Jurkat, Clone E6-1 (cell line): ENCODE measurements at regions not wholly inside any gene's neighbourhood (a gene's known extent, or its start where the extent isn't known, plus 50 kb on each side); places are given as distances from the start of the nearest gene placed in this dataset.
"Not testable (repeated sequence)": the region's sequence is repeated elsewhere in the genome, so short reads cannot be mapped to it uniquely, and the experiment has no call there.

Experiments
- DNase-seq: peaks from one replicate; pipeline ENCODE4 v3.0.0-alpha.2; 2011; ENCODE audit warnings: low read depth, low spot score
- H3K4me3 ChIP-seq: 2 replicates; pipeline ENCODE4 v1.5.1; 2011; ENCODE audit warnings: mild to moderate bottlenecking, low read length, control low read depth, moderate library complexity

GRCh38 chr1:79488572-79489121 lies 482.1 kb upstream of the ADGRL4 start:
- not testable (repeated sequence) for DNase-seq, H3K4me3 ChIP-seq

GRCh38 chr1:79478728-79479373 lies 472.3 kb upstream of the ADGRL4 start:
- H3K4me3 ChIP-seq, result no peak overlapping the region
- DNase-seq, result no peak

- no peak for DNase-seq
- H3K4me3 ChIP-seq, result no peak overlapping the region
Observed at GRCh38 chr1:79478160-79478559, 471.6 kb upstream of the ADGRL4 start.

- DNase-seq, result no peak
- H3K4me3 ChIP-seq, result no peak overlapping the region
Observed at GRCh38 chr1:79472067-79472656, 465.6 kb upstream of the ADGRL4 start.

- H3K4me3 ChIP-seq, result no peak overlapping the region
Observed at GRCh38 chr1:79469139-79469538, 462.6 kb upstream of the ADGRL4 start.

GRCh38 chr1:79460773-79461436 lies 454.4 kb upstream of the ADGRL4 start:
- no peak overlapping the region for H3K4me3 ChIP-seq
- no peak for DNase-seq

More at GRCh38 chr1:79469139-79469538, 462.6 kb upstream of the ADGRL4 start:
- DNase-seq, result no peak

GRCh38 chr1:79457562-79458224 lies 451.2 kb upstream of the ADGRL4 start:
- no peak overlapping the region for H3K4me3 ChIP-seq
- no peak for DNase-seq

- no peak for DNase-seq
Observed at GRCh38 chr1:79448426-79448825, 441.9 kb upstream of the ADGRL4 start.

GRCh38 chr1:79441238-79441637 lies 434.7 kb upstream of the ADGRL4 start:
- no peak overlapping the region for H3K4me3 ChIP-seq
- no peak for DNase-seq

More at GRCh38 chr1:79448426-79448825, 441.9 kb upstream of the ADGRL4 start:
- H3K4me3 ChIP-seq, result no peak overlapping the region

GRCh38 chr1:79437540-79437939 lies 431.0 kb upstream of the ADGRL4 start:
- DNase-seq, result no peak
- no peak overlapping the region for H3K4me3 ChIP-seq

- no peak overlapping the region for H3K4me3 ChIP-seq
- no peak for DNase-seq
Observed at GRCh38 chr1:79431340-79431739, 424.8 kb upstream of the ADGRL4 start.

- DNase-seq, result no peak
- no peak overlapping the region for H3K4me3 ChIP-seq
Observed at GRCh38 chr1:79430437-79430836, 423.9 kb upstream of the ADGRL4 start.

GRCh38 chr1:79422726-79423125 lies 416.2 kb upstream of the ADGRL4 start:
- no peak for DNase-seq

GRCh38 chr1:79398501-79398900 lies 392.0 kb upstream of the ADGRL4 start:
- DNase-seq, result no peak
- H3K4me3 ChIP-seq, result no peak overlapping the region

More at GRCh38 chr1:79422726-79423125, 416.2 kb upstream of the ADGRL4 start:
- H3K4me3 ChIP-seq, result no peak overlapping the region

GRCh38 chr1:79396901-79397300 lies 390.4 kb upstream of the ADGRL4 start:
- DNase-seq, result no peak
- no peak overlapping the region for H3K4me3 ChIP-seq

GRCh38 chr1:79388694-79389361 lies 382.3 kb upstream of the ADGRL4 start:
- no peak overlapping the region for H3K4me3 ChIP-seq
- DNase-seq, result no peak

GRCh38 chr1:79386730-79387129 lies 380.2 kb upstream of the ADGRL4 start:
- no peak for DNase-seq
- H3K4me3 ChIP-seq, result no peak overlapping the region

GRCh38 chr1:79380078-79380477 lies 373.5 kb upstream of the ADGRL4 start:
- DNase-seq, result no peak
- H3K4me3 ChIP-seq, result no peak overlapping the region

- no peak overlapping the region for H3K4me3 ChIP-seq
- no peak for DNase-seq
Observed at GRCh38 chr1:79376106-79376505, 369.6 kb upstream of the ADGRL4 start.
